ENCODE measurements at regions not wholly inside any gene's neighbourhood (a gene's known extent, or its start where the extent isn't known, plus 50 kb on each side); places are given as distances from the start of the nearest gene placed in this dataset.

GRCh38 chr10:128247576-128247975 lies 121.4 kb upstream of the MKI67 start:
- Histone ChIP-seq H3K36me3 (replicated peaks; ENCODE audit: low read depth, low read length) (no peaks in the 10 kb centered on the region), H3K4me2 (ENCODE audit: low read length) (no peak overlapping the region), H3K27ac (ENCODE audit: low read length) (no peak overlapping the region), H3K79me2 (ENCODE audit: low read length) (no peaks in the 10 kb centered on the region), H3K27me3 (ENCODE audit: low read depth, low read length) (no peaks in the 10 kb centered on the region; the same call in none of the 2 replicates), H3K9me3 (ENCODE audit: insufficient read depth, low read length) (no peaks in the 10 kb centered on the region), H4K20me1 (ENCODE audit: insufficient read depth, low read length) (no peaks in the 10 kb centered on the region), H3K4me1 (ENCODE audit: low read length) (no peaks in the 10 kb centered on the region), H3K4me3 (ENCODE audit: low read length) (no peak overlapping the region), H3K9ac (ENCODE audit: low read length) (no peak overlapping the region), H2AFZ (ENCODE audit: low read depth, low read length) (no peak overlapping the region)
- no peak for TF ChIP-seq EZH2phosphoT487 (IDR thresholded peaks at IDR 0.05; ENCODE audit: low read depth)

- TF ChIP-seq CTCF (IDR thresholded peaks at IDR 0.05; ENCODE audit: low read depth, low read length) (no peak), EZH2phosphoT487 (IDR thresholded peaks at IDR 0.05; ENCODE audit: low read depth) (no peak)
- Histone ChIP-seq H3K36me3 (replicated peaks; ENCODE audit: low read depth, low read length) (no peaks in the 10 kb centered on the region), H3K9me3 (ENCODE audit: insufficient read depth, low read length) (no peaks in the 10 kb centered on the region), H2AFZ (ENCODE audit: low read depth, low read length) (no peak overlapping the region), H3K4me2 (ENCODE audit: low read length) (no peak overlapping the region), H3K4me3 (ENCODE audit: low read length) (no peak overlapping the region), H3K27me3 (ENCODE audit: low read depth, low read length) (no peaks in the 10 kb centered on the region), H3K27ac (ENCODE audit: low read length) (no peak overlapping the region), H3K4me1 (ENCODE audit: low read length) (no peaks in the 10 kb centered on the region), H3K9ac (ENCODE audit: low read length) (no peak overlapping the region), H4K20me1 (ENCODE audit: insufficient read depth, low read length) (no peaks in the 10 kb centered on the region), H3K79me2 (ENCODE audit: low read length) (no peaks in the 10 kb centered on the region)
Measured at GRCh38 chr10:128254476-128254875, 128.3 kb upstream of the MKI67 start.

- no peak overlapping the region for H3K4me3 ChIP-seq (ENCODE audit: low read length)
- no peaks in the 10 kb centered on the region for H3K79me2 ChIP-seq (ENCODE audit: low read length)
- no peaks in the 10 kb centered on the region for H3K9me3 ChIP-seq (ENCODE audit: insufficient read depth, low read length)
- TF ChIP-seq EZH2phosphoT487 (IDR thresholded peaks at IDR 0.05; ENCODE audit: low read depth): no peak
- TF ChIP-seq CTCF (IDR thresholded peaks at IDR 0.05; ENCODE audit: low read depth, low read length): no peak
- H4K20me1 ChIP-seq (ENCODE audit: insufficient read depth, low read length): no peaks in the 10 kb centered on the region
- H3K4me1 ChIP-seq (ENCODE audit: low read length): no peaks in the 10 kb centered on the region
- no peak overlapping the region for H3K27ac ChIP-seq (ENCODE audit: low read length)
- H2AFZ ChIP-seq (ENCODE audit: low read depth, low read length): no peak overlapping the region
- no peaks in the 10 kb centered on the region for H3K36me3 ChIP-seq (replicated peaks; ENCODE audit: low read depth, low read length)
- H3K4me2 ChIP-seq (ENCODE audit: low read length): no peak overlapping the region
- H3K27me3 ChIP-seq (ENCODE audit: low read depth, low read length): no peaks in the 10 kb centered on the region
- no peak overlapping the region for H3K9ac ChIP-seq (ENCODE audit: low read length)
Measured at GRCh38 chr10:128257428-128257827, 131.2 kb upstream of the MKI67 start.

GRCh38 chr10:128258421-128258976 lies 132.3 kb upstream of the MKI67 start:
- H4K20me1 ChIP-seq (ENCODE audit: insufficient read depth, low read length): no peaks in the 10 kb centered on the region
- H3K4me3 ChIP-seq (ENCODE audit: low read length): no peak overlapping the region
- H2AFZ ChIP-seq (ENCODE audit: low read depth, low read length): no peak overlapping the region
- H3K36me3 ChIP-seq (replicated peaks; ENCODE audit: low read depth, low read length): no peaks in the 10 kb centered on the region
- no peak for TF ChIP-seq EZH2phosphoT487 (IDR thresholded peaks at IDR 0.05; ENCODE audit: low read depth)
- no peak for TF ChIP-seq CTCF (IDR thresholded peaks at IDR 0.05; ENCODE audit: low read depth, low read length)
- H3K27ac ChIP-seq (ENCODE audit: low read length): no peak overlapping the region
- H3K4me1 ChIP-seq (ENCODE audit: low read length): no peaks in the 10 kb centered on the region
- H3K27me3 ChIP-seq (ENCODE audit: low read depth, low read length): no peaks in the 10 kb centered on the region
- H3K9ac ChIP-seq (ENCODE audit: low read length): no peak overlapping the region
- H3K4me2 ChIP-seq (ENCODE audit: low read length): no peak overlapping the region
- H3K9me3 ChIP-seq (ENCODE audit: insufficient read depth, low read length): no peaks in the 10 kb centered on the region
- H3K79me2 ChIP-seq (ENCODE audit: low read length): no peaks in the 10 kb centered on the region

Measured in OCI-LY3 (cell line).